ENCODE measurements at regions not wholly inside any gene's neighbourhood (a gene's known extent, or its start where the extent isn't known, plus 50 kb on each side); places are given as distances from the start of the nearest gene placed in this dataset.

- Histone ChIP-seq H3K4me3 (replicated peaks; ENCODE audit: low read depth, low read length) (no peak overlapping the region), H3K27me3 (replicated peaks; ENCODE audit: control insufficient read depth, insufficient read depth, low read length) (no peaks in the 10 kb centered on the region; the same call in 1 of the 2 replicates), H3K36me3 (ENCODE audit: control insufficient read depth, insufficient read depth, low read length) (no peaks in the 10 kb centered on the region)
- DNase-seq (ENCODE audit: extremely low read depth, insufficient read length): no peak
- no peak for TF ChIP-seq CTCF (IDR thresholded peaks at IDR 0.05; ENCODE audit: insufficient read depth, low read length, poor library complexity, severe bottlenecking)
These were observed 116.3 kb downstream of the IRX5 start for GRCh38 chr16:55046916-55047315.

GRCh38 chr16:55047331-55047730, 116.7 kb downstream of the IRX5 start:
- H3K36me3 ChIP-seq (ENCODE audit: control insufficient read depth, insufficient read depth, low read length): no peaks in the 10 kb centered on the region
- no peak for TF ChIP-seq CTCF (IDR thresholded peaks at IDR 0.05; ENCODE audit: insufficient read depth, low read length, poor library complexity, severe bottlenecking)
- H3K27me3 ChIP-seq (replicated peaks; ENCODE audit: control insufficient read depth, insufficient read depth, low read length): no peaks in the 10 kb centered on the region; the same call in 1 of the 2 replicates
- DNase-seq (ENCODE audit: extremely low read depth, insufficient read length): no peak
- no peak overlapping the region for H3K4me3 ChIP-seq (replicated peaks; ENCODE audit: low read depth, low read length)

- H3K4me3 ChIP-seq (replicated peaks; ENCODE audit: low read depth, low read length): no peak overlapping the region
- no peak for TF ChIP-seq CTCF (IDR thresholded peaks at IDR 0.05; ENCODE audit: insufficient read depth, low read length, poor library complexity, severe bottlenecking)
- no peaks in the 10 kb centered on the region; the same call in 1 of the 2 replicates for H3K27me3 ChIP-seq (replicated peaks; ENCODE audit: control insufficient read depth, insufficient read depth, low read length)
- H3K36me3 ChIP-seq (ENCODE audit: control insufficient read depth, insufficient read depth, low read length): no peaks in the 10 kb centered on the region
- no peak for DNase-seq (ENCODE audit: extremely low read depth, insufficient read length)
These were observed 117.3 kb downstream of the IRX5 start for GRCh38 chr16:55047903-55048497.

- Histone ChIP-seq H3K27me3 (replicated peaks; ENCODE audit: control insufficient read depth, insufficient read depth, low read length) (no peaks in the 10 kb centered on the region; the same call in 1 of the 2 replicates), H3K36me3 (ENCODE audit: control insufficient read depth, insufficient read depth, low read length) (no peaks in the 10 kb centered on the region), H3K4me3 (replicated peaks; ENCODE audit: low read depth, low read length) (no peak overlapping the region)
- no peak for DNase-seq (ENCODE audit: extremely low read depth, insufficient read length)
- TF ChIP-seq CTCF (IDR thresholded peaks at IDR 0.05; ENCODE audit: insufficient read depth, low read length, poor library complexity, severe bottlenecking): no peak
These were observed 118.1 kb downstream of the IRX5 start for GRCh38 chr16:55048745-55049144.

- no peak for TF ChIP-seq CTCF (IDR thresholded peaks at IDR 0.05; ENCODE audit: insufficient read depth, low read length, poor library complexity, severe bottlenecking)
- H3K27me3 ChIP-seq (replicated peaks; ENCODE audit: control insufficient read depth, insufficient read depth, low read length): no peaks in the 10 kb centered on the region; the same call in 1 of the 2 replicates
These were observed 121.1 kb downstream of the IRX5 start for GRCh38 chr16:55051571-55052347.

More at GRCh38 chr16:55051571-55052347, 121.1 kb downstream of the IRX5 start:
- Histone ChIP-seq H3K4me3 (replicated peaks; ENCODE audit: low read depth, low read length) (no peak overlapping the region), H3K36me3 (ENCODE audit: control insufficient read depth, insufficient read depth, low read length) (no peaks in the 10 kb centered on the region)
- DNase-seq (ENCODE audit: extremely low read depth, insufficient read length): no peak
